ENCODE measurements at regions not wholly inside any gene's neighbourhood (a gene's known extent, or its start where the extent isn't known, plus 50 kb on each side); places are given as distances from the start of the nearest gene placed in this dataset.

DNA sequence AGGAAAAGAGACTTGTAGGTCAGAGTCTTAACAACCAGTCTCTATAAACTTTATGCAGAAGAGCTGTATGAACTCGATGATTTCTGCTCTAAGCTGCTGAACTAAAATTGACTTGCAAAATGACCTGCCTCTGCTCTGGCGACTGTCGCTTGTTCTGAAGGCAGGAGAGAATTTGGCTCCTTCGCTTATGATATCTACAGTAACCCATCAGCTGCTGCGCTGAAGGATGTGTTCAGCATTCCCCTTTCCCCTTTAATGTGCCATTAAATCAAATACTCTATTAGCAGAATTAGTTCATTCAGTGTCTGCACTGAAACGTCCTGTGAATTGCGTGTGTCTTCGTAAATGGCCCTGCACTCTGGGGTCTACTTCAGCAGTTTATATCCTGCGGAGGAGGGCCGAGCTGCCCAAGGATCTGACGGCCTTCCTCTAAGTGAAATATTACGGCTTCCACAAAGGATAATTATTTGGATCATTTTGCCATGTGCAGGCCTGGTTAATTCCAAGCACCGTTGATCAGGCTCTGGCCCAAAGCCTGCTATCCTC is 254.9 kb downstream of the SNX10 start:
- no peak for TF ChIP-seq EZH2 (IDR thresholded peaks at IDR 0.05; ENCODE audit: low read length, missing control alignments)
- TF ChIP-seq, protein P1, sequence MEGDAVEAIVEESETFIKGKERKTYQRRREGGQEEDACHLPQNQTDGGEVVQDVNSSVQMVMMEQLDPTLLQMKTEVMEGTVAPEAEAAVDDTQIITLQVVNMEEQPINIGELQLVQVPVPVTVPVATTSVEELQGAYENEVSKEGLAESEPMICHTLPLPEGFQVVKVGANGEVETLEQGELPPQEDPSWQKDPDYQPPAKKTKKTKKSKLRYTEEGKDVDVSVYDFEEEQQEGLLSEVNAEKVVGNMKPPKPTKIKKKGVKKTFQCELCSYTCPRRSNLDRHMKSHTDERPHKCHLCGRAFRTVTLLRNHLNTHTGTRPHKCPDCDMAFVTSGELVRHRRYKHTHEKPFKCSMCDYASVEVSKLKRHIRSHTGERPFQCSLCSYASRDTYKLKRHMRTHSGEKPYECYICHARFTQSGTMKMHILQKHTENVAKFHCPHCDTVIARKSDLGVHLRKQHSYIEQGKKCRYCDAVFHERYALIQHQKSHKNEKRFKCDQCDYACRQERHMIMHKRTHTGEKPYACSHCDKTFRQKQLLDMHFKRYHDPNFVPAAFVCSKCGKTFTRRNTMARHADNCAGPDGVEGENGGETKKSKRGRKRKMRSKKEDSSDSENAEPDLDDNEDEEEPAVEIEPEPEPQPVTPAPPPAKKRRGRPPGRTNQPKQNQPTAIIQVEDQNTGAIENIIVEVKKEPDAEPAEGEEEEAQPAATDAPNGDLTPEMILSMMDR (conservative IDR thresholded peaks at IDR 0.05 in 1 of 2, IDR thresholded peaks at IDR 0.05 in 1 of 2; ENCODE audit: low read depth in 1 of 2, low read length in 2 of 2) = no peak
